Keratinocyte (primary cell): ENCODE measurements at regions not wholly inside any gene's neighbourhood (a gene's known extent, or its start where the extent isn't known, plus 50 kb on each side); places are given as distances from the start of the nearest gene placed in this dataset.

Source experiments
- EZH2 ChIP-seq: IDR thresholded peaks from one replicate; pipeline ENCODE4 v1.6.1; 2012; ENCODE audit warnings: inconsistent platforms, mild to moderate bottlenecking, low read length, moderate library complexity
- TF ChIP-seq, protein P1 (sequence below), 3 experiments: IDR thresholded peaks in 1 of 3; conservative IDR thresholded peaks in 1 of 3; optimal IDR thresholded peaks in 1 of 3; 2 replicates in 2 of 3; 3 replicates in 1 of 3; pipeline versions ENCODE3 to v1.5.1; 2011; ENCODE audit warnings: low read length in 3 of 3, mild to moderate bottlenecking in 3 of 3, moderate library complexity in 2 of 3, control low read depth in 1 of 3, inconsistent platforms in 1 of 3; ENCODE audit not compliant: insufficient read depth in 2 of 3; ENCODE audit errors: extremely low read depth in 1 of 3

- TF ChIP-seq, protein P1, sequence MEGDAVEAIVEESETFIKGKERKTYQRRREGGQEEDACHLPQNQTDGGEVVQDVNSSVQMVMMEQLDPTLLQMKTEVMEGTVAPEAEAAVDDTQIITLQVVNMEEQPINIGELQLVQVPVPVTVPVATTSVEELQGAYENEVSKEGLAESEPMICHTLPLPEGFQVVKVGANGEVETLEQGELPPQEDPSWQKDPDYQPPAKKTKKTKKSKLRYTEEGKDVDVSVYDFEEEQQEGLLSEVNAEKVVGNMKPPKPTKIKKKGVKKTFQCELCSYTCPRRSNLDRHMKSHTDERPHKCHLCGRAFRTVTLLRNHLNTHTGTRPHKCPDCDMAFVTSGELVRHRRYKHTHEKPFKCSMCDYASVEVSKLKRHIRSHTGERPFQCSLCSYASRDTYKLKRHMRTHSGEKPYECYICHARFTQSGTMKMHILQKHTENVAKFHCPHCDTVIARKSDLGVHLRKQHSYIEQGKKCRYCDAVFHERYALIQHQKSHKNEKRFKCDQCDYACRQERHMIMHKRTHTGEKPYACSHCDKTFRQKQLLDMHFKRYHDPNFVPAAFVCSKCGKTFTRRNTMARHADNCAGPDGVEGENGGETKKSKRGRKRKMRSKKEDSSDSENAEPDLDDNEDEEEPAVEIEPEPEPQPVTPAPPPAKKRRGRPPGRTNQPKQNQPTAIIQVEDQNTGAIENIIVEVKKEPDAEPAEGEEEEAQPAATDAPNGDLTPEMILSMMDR (optimal IDR thresholded peaks at IDR 0.05 in 1 of 3, IDR thresholded peaks at IDR 0.05 in 1 of 3, conservative IDR thresholded peaks at IDR 0.05 in 1 of 3; ENCODE audit: extremely low read depth in 1 of 3, insufficient read depth in 2 of 3, low read length in 3 of 3) = no peak
- no peak for TF ChIP-seq EZH2
Measured at GRCh38 chr6:144493035-144493910, 208.1 kb downstream of the UTRN start.
